ENCODE measurements at regions not wholly inside any gene's neighbourhood (a gene's known extent, or its start where the extent isn't known, plus 50 kb on each side); places are given as distances from the start of the nearest gene placed in this dataset.
A peak's percentile ranks its signal among the peaks of the same experiment; 100 is the strongest.

GRCh38 chr5:68455216-68455615 lies 239.7 kb downstream of the PIK3R1 start:
- no peak for DNase-seq

GRCh38 chr5:68456756-68457217 lies 241.2 kb downstream of the PIK3R1 start:
- DNase-seq: no peak

GRCh38 chr5:68457285-68457684 lies 241.7 kb downstream of the PIK3R1 start:
- no peak for DNase-seq

- DNase-seq: no peak
Observed at GRCh38 chr5:68458416-68459021, 243.0 kb downstream of the PIK3R1 start.

- no peak for DNase-seq
Observed at GRCh38 chr5:68459093-68459809, 243.7 kb downstream of the PIK3R1 start.

GRCh38 chr5:68459810-68460139 lies 244.2 kb downstream of the PIK3R1 start:
- no peak for DNase-seq

- DNase-seq: no peak
Observed at GRCh38 chr5:68460147-68460798, 244.7 kb downstream of the PIK3R1 start.

- no peak for DNase-seq
Observed at GRCh38 chr5:68463606-68464005, 248.1 kb downstream of the PIK3R1 start.

GRCh38 chr5:68464424-68464823 lies 248.9 kb downstream of the PIK3R1 start:
- peak; percentile 71 for DNase-seq

GRCh38 chr5:68465133-68465532 lies 249.6 kb downstream of the PIK3R1 start:
- DNase-seq: peak; percentile 72

- no peak for DNase-seq
Observed at GRCh38 chr5:68465934-68466551, 250.5 kb downstream of the PIK3R1 start.

GRCh38 chr5:68467208-68467607 lies 251.7 kb downstream of the PIK3R1 start:
- DNase-seq: no peak

GRCh38 chr5:68467794-68468193 lies 252.2 kb downstream of the PIK3R1 start:
- DNase-seq: no peak

GRCh38 chr5:68468322-68468721 lies 252.8 kb downstream of the PIK3R1 start:
- DNase-seq: no peak

GRCh38 chr5:68475476-68475983 lies 260.0 kb downstream of the PIK3R1 start:
- DNase-seq: no peak

- no peak for DNase-seq
Observed at GRCh38 chr5:68476854-68477253, 261.3 kb downstream of the PIK3R1 start.

GRCh38 chr5:68478301-68479095 lies 262.9 kb downstream of the PIK3R1 start:
- DNase-seq: no peak

- DNase-seq: no peak
Observed at GRCh38 chr5:68479524-68479923, 264.0 kb downstream of the PIK3R1 start.

GRCh38 chr5:68480335-68480940 lies 264.9 kb downstream of the PIK3R1 start:
- DNase-seq: no peak

- DNase-seq: no peak
Observed at GRCh38 chr5:68482199-68482598, 266.6 kb downstream of the PIK3R1 start.

- no peak for DNase-seq
Observed at GRCh38 chr5:68484307-68485068, 268.9 kb downstream of the PIK3R1 start.

All from activated CD8-positive, alpha-beta memory T cell treated with anti-CD3 and anti-CD28 coated beads for 24 hours (primary cell).